Ovary (tissue), 3 donors: ENCODE measurements at regions not wholly inside any gene's neighbourhood (a gene's known extent, or its start where the extent isn't known, plus 50 kb on each side); places are given as distances from the start of the nearest gene placed in this dataset.

Experiments used
- CTCF ChIP-seq, 3 donors: fragments of 450-650 bp in 2 of 3; fragments of 200-600 bp in 1 of 3; IDR thresholded peaks; one replicate each; pipeline versions ENCODE4 v1.5.1 to v1.8.0; 2016 to 2022; ENCODE audit warnings: antibody characterized with exemption in 3 of 3, mild to moderate bottlenecking in 1 of 3
- POLR2A ChIP-seq: fragments of 450-650 bp; IDR thresholded peaks from one replicate; pipeline ENCODE4 v1.6.1; 2017; ENCODE audit warnings: antibody characterized with exemption, mild to moderate bottlenecking, moderate library complexity
- donor health status: DM: no; HTN: no; CAD: no.

GRCh38 chr1:192010406-192010805 lies 147.9 kb upstream of the RGS18 start:
- no peak for TF ChIP-seq CTCF (IDR thresholded peaks at IDR 0.05)
- TF ChIP-seq POLR2A: no peak
